T-helper 1 cell treated with Interleukin-12 subunit alpha and Interleukin-12 subunit beta and Interleukin-4 antibody, amounts not matched to agents 30 μg/mL and 1 μg/mL, for 36 hours (primary cell): ENCODE measurements at regions not wholly inside any gene's neighbourhood (a gene's known extent, or its start where the extent isn't known, plus 50 kb on each side); places are given as distances from the start of the nearest gene placed in this dataset.

Experiments
- H3K27ac Mint-ChIP-seq: one replicate; pipeline ENCODE4 v1.8.0; 2021; ENCODE audit warnings: mild to moderate bottlenecking, mixed read lengths
- H3K27me3 Mint-ChIP-seq: one replicate; pipeline ENCODE4 v1.8.0; 2021; ENCODE audit warnings: low read depth, mixed read lengths
- H3K36me3 Mint-ChIP-seq: one replicate; pipeline ENCODE4 v1.8.0; 2021; ENCODE audit warnings: low read depth, mixed read lengths
- H3K4me1 Mint-ChIP-seq: one replicate; pipeline ENCODE4 v1.8.0; 2021; ENCODE audit warnings: low read depth, mixed read lengths
- H3K4me3 Mint-ChIP-seq: one replicate; pipeline ENCODE4 v1.8.0; 2021; ENCODE audit warnings: mild to moderate bottlenecking, moderate library complexity, mixed read lengths
- H3K9me3 Mint-ChIP-seq: one replicate; pipeline ENCODE4 v1.8.0; 2021; ENCODE audit warnings: mixed read lengths

DNA sequence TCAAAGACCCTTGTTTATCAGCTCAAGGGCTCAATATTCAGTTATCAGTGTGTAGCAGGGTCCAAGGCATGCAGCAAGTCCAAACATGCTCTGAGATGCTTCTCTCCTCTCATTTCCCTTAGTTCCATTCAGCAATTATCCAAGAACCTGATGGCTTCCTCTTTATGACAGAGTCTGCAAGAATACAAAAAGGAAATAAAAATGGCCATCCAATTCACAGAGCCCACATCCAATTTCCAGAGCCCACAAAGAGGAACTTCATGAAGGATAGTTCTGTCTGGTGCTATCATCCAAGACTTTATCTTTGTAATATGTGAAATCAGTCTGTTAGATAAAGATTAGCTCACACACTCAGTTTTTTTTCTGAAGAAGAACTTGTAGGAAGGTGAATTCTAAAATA lies 217.2 kb downstream of the LACC1 start:
- H3K27ac Mint-ChIP-seq = no peak overlapping the region
- H3K4me1 Mint-ChIP-seq = no peaks in the 10 kb centered on the region
- peaks cover 18% of the 10 kb centered on the region for H3K27me3 Mint-ChIP-seq
- H3K4me3 Mint-ChIP-seq = no peak overlapping the region
- H3K9me3 Mint-ChIP-seq = peaks cover 2% of the 10 kb centered on the region
- H3K36me3 Mint-ChIP-seq = no peaks in the 10 kb centered on the region

DNA sequence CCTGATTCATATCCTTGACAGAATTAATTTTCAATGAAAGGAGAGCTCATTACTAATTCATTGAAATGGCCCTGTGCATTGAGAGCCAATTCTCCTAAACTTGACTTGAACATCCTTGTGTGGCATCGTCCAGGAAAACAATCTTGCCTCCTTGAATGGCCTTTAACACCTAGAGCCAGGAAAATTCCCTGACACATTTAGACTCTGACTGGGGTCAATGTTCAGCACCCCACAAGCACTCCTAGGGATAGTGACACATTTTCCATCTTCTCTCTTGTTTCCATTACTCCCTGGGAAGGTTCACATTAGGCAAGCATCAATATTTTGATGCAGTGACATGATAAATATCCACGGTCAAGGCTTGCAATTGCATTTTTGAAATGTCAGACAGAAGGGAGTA lies 218.9 kb downstream of the LACC1 start:
- Mint-ChIP-seq H3K27me3 (peaks cover 25% of the 10 kb centered on the region), H3K36me3 (no peaks in the 10 kb centered on the region), H3K27ac (no peak overlapping the region), H3K4me1 (no peaks in the 10 kb centered on the region), H3K9me3 (peaks cover 4% of the 10 kb centered on the region), H3K4me3 (no peak overlapping the region)

DNA sequence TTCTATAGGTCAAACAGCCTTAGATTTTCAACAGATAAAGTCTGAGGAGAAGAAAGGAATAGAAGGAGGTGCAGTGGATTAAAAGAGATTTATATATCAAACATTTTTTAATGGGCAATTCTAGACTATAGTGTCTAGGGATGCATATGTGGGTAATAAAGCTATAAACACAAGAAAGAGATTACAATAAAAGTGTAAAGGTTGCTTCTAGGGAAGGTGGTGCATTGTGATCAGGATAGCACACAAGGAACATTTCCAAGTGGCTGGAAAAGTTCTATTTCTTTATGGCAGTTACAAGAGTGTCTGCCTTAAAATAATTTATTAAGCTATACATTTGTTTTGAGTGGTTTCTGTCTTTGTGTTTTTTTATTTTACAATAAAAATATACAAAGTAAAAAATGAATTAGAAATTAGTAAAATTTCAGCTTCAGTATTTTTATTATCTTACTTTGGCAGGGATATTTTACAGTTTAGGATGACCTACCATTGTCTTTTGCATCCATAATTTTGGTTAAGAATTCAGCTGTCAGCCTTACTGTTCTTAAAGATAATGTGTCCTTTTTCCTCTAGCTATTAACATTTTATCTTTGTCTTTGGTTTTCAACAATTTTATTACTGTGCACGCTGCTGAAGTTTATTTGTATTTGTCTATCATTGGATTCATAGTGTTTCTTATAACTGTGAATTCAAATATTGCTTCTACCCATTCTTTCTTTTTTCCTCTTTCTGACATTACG lies 221.8 kb downstream of the LACC1 start:
- Mint-ChIP-seq H3K27me3 (peaks cover 31% of the 10 kb centered on the region), H3K36me3 (no peaks in the 10 kb centered on the region), H3K4me3 (no peak overlapping the region), H3K9me3 (peaks cover 4% of the 10 kb centered on the region), H3K4me1 (no peaks in the 10 kb centered on the region), H3K27ac (no peak overlapping the region)

DNA sequence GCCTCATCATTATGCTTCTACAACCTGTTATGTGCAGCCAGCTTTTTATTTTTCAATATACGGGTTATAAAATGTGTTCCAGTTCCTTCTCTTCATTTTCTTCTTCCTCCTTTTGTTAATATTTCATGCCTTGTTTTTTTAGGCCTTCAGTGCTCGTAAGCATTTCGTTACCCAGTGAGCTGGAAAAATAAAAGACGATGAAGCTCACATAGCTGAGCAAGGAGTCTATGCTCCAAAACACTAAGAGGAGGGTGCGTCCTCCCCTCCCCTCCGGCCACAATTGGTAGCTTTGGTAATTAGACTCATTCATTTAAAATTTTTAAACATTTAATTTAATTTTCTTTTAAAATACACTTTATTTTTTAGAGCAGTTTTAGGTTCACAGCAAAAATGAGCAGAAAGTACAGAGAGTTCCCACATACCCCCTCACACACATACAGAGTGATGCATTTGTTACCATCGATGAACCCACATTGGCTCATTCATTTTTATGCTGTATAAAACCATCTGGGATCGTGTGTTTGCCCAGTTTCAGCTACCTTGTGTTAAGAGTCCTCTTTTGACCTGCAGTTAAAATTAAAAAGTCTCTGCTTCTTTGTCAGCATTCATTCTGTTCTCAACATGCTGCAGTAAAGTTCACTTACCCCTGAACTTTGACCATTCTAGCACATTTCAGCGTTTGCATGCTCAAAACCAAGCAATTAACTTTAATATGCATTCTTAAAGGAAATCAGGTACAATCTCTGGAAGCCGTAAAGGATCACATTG lies 223.9 kb downstream of the LACC1 start:
- H3K4me1 Mint-ChIP-seq = no peaks in the 10 kb centered on the region
- H3K9me3 Mint-ChIP-seq = peaks cover 4% of the 10 kb centered on the region
- no peak overlapping the region for H3K27ac Mint-ChIP-seq
- peaks cover 30% of the 10 kb centered on the region for H3K27me3 Mint-ChIP-seq
- no peaks in the 10 kb centered on the region for H3K36me3 Mint-ChIP-seq
- H3K4me3 Mint-ChIP-seq = no peak overlapping the region

DNA sequence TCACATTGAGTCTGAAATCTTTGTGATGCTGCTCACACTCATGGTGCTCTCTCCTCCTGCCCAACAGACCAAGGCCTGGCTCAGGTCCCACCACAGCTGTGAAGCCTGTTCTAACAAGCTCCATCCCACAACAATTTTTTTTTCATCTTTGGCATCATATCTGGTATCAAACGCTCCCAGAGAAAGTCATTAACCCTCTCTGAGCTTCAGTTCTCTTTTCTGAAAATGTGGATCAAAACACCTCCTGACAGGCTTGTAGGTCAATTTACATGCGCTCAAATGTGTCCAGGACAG lies 224.4 kb downstream of the LACC1 start:
- H3K9me3 Mint-ChIP-seq = peaks cover 4% of the 10 kb centered on the region
- H3K4me1 Mint-ChIP-seq = no peaks in the 10 kb centered on the region
- H3K27me3 Mint-ChIP-seq = peaks cover 26% of the 10 kb centered on the region
- no peaks in the 10 kb centered on the region for H3K36me3 Mint-ChIP-seq
- H3K27ac Mint-ChIP-seq = no peak overlapping the region
- H3K4me3 Mint-ChIP-seq = no peak overlapping the region

DNA sequence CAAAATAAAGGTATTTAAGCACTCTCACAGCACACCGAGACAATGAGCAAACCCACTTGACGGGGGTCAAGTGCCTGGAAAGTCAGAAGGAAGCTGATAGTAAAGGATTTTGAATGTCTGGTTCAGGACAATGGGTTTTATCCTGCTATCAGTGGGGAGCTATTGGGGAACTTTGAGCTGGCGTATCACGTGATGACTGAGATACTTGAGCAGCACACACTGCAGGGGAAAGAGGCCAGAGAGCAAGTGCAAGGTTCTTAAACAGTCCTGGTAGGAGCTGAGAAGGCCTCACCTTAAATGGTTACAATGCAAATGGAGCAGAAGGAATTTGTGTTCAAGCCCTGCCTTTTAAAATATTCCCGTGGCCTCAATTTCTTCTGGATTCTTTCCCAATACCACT lies 225.3 kb downstream of the LACC1 start:
- no peaks in the 10 kb centered on the region for H3K4me1 Mint-ChIP-seq
- no peak overlapping the region for H3K4me3 Mint-ChIP-seq
- H3K36me3 Mint-ChIP-seq = no peaks in the 10 kb centered on the region
- H3K27ac Mint-ChIP-seq = no peak overlapping the region
- peaks cover 21% of the 10 kb centered on the region for H3K27me3 Mint-ChIP-seq
- H3K9me3 Mint-ChIP-seq = peaks cover 4% of the 10 kb centered on the region

DNA sequence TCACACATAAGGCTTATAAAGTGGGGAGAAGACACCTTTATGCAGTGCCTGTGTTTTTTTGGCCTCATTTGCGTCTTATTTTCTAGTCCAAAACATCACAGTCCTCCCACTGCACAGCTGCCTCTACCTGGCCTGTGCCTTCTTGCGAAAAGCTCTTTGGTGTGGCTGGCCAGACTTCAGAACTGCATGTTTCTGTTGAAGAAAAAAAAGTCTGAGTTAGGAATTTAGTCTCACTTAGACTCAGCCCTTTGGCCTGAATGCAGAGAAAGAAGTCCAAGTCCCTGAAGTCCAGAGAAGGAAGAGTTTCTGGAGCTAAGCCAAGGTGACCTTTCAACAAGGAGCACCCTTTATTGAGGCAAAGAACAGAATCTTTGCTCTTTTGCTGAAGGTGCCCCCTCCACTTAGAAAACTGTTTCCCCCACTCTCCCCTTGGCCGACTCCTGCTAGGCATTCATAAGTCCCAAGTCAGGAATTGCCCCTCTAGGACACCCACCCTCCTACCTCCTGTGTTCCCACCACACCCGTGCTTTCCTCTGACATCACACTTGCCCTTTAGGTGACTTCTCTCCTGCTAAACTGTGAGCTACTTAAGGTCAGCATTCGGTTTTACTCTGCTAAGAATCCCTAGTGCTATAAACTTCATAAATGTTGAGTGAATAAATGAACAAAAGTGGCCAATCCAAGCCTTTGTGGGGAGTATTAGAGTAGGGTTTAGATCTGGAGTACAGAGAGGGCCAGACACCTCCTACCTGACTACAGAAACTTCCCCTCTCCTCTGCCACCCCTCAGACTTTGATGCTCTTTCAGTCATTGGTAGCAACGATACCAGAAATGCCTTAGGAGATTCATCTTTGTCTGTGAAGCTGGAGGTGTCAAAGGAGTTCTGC lies 226.8 kb downstream of the LACC1 start:
- Mint-ChIP-seq H3K27ac (no peak overlapping the region), H3K4me3 (no peak overlapping the region), H3K9me3 (peaks cover 4% of the 10 kb centered on the region), H3K4me1 (no peaks in the 10 kb centered on the region), H3K27me3 (peaks cover 15% of the 10 kb centered on the region), H3K36me3 (no peaks in the 10 kb centered on the region)

DNA sequence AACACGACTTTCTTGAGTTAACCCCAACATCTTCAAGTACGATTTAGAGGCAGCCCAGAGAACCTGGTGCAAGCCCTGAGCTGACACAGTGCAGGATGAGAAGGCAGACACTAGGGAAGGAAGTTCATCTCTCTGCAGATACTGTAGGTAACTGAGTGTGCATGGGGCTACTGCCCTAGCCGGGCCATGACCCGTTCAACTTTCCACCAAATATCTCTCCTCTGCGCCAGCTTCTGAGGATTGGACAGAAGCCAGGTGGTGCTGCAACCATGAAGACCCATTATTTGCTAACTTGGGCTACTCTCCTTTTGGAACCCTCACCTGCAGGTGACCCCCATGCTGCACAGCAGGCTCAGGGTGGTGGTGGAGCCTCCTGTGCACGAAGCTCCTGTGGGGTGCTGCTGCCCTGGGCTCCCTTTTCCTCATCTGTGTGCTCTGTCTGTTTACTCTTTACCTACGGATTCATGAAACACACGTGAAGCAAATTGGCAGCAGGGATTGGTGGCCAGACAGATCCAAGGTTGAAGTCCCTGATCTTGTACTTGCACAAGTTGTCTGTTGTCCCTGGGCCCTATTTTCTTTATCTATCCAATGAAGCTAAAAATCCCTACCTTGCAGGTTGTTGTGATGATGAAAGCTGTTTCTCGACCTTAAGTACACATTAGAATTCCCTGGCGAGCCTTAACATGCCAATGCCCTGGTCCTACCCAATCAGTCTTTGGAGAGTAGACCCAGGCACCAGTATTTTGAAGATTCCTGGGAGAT lies 227.8 kb downstream of the LACC1 start:
- Mint-ChIP-seq H3K4me1 (no peaks in the 10 kb centered on the region), H3K36me3 (no peaks in the 10 kb centered on the region), H3K27me3 (peaks cover 11% of the 10 kb centered on the region), H3K27ac (no peak overlapping the region), H3K4me3 (no peak overlapping the region), H3K9me3 (no peaks in the 10 kb centered on the region)

DNA sequence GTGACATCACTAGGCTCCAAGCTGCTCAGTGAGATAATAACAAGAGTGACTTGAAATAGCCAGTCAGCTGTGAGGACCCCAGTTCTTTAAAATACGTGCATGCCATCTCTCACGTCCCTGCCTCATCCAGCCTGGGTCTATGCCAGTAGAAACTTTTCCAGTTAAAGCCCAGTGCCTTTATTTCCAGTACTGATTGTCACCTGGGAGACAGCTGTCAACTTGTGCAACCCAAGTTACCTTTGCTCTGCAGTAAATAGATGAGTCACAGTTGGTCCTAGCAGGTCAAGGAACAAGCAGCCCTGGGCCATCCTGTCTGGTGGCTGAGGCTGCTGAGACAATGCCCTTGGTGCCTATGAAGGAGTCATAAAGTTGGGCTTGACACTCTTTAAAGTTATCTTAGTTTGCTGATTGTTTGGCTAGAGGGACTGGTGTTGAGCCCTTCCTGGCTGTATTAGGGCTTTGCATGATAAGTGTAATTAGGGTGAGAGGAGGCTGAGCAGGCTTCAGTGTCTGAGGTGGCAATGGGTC lies 228.7 kb downstream of the LACC1 start:
- Mint-ChIP-seq H3K9me3 (no peaks in the 10 kb centered on the region), H3K4me1 (peaks cover 3% of the 10 kb centered on the region), H3K27ac (no peak overlapping the region), H3K36me3 (peaks cover 1% of the 10 kb centered on the region), H3K27me3 (peaks cover 8% of the 10 kb centered on the region), H3K4me3 (no peak overlapping the region)

DNA sequence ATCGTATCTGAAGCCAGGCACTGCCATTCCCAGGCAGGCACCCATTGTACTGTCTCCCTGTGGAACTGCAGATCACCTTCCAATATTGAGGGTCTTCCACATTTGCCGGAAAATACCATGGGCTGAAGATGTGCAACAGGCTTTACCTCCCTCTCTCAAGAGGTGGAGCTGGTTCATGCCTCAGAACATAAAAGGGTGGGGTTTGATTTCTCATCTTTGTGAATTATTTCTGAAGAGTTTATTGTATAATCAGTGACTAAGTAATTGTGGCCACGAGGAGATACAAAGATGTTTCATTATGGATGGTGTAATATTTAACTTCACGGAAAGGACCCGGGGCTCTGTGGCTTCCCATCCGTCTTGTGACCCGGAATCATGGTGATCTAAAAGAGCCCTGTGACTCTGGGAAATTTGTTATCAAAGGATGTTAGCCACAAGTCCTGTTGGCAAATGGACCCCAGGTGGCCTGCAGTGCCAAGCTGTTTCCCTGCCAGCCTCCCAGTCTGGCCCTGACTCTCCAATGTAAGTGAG lies 230.5 kb downstream of the LACC1 start:
- peaks cover 2% of the 10 kb centered on the region for H3K36me3 Mint-ChIP-seq
- no peak overlapping the region for H3K27ac Mint-ChIP-seq
- no peaks in the 10 kb centered on the region for H3K9me3 Mint-ChIP-seq

DNA sequence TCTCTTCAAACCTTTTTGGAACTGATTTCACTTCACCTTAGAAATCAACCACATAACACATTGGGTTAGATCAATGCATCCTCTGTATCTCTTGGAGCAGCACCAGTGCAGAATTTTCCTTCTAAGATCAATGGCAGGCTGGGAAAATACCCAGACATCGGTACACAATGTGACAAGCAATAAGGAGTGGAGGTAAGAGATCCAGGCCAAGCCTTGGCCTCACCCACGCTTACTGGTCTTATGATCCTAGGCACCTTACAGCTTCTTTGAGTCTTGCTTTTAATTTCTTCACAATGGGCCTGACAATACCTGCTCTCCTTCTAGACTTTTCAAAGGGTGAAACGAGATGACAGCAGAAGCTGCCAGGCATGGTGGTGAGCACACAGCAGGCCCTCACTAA lies 232.0 kb downstream of the LACC1 start:
- H3K4me1 Mint-ChIP-seq = peaks cover 3% of the 10 kb centered on the region
- H3K36me3 Mint-ChIP-seq = peaks cover 2% of the 10 kb centered on the region
- no peak overlapping the region for H3K4me3 Mint-ChIP-seq
- no peaks in the 10 kb centered on the region for H3K9me3 Mint-ChIP-seq
- no peak overlapping the region for H3K27ac Mint-ChIP-seq
- no peaks in the 10 kb centered on the region for H3K27me3 Mint-ChIP-seq

More for the DNA sequence above, 230.5 kb downstream of the LACC1 start:
- no peaks in the 10 kb centered on the region for H3K27me3 Mint-ChIP-seq
- H3K4me1 Mint-ChIP-seq = peaks cover 3% of the 10 kb centered on the region
- H3K4me3 Mint-ChIP-seq = no peak overlapping the region

DNA sequence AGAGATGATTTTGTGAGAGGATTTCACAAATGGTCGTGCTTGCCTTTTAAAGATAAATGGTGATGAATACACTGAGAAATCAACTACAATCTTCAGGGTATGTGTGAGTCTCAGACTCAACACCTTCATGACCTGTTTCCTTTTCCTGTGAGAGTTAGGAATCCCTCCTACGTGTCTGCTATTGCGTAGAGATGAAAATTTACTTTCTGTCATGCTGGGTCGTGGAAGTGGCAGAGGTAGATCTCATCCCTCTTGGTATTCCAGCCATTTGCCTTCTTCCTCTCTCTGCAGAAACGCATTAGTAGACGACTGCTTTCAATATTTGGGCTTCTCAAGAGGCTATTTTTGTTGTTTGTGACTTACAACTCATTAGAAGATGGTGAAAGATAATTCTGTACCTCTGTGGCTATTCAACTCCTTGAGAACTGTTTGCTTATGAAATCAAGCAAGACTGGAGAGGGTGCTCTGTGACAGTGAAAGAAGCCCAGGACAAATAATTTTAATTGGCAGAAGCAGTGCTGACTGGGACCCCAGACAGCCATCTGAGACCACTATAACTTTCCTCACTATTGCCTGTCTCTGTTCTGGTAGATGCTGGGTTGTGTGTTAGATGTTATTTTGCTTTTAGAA lies 233.1 kb downstream of the LACC1 start:
- no peak overlapping the region for H3K4me3 Mint-ChIP-seq
- peaks cover 2% of the 10 kb centered on the region for H3K36me3 Mint-ChIP-seq
- no peaks in the 10 kb centered on the region for H3K27me3 Mint-ChIP-seq
- no peak overlapping the region for H3K27ac Mint-ChIP-seq
- H3K4me1 Mint-ChIP-seq = peaks cover 7% of the 10 kb centered on the region
- H3K9me3 Mint-ChIP-seq = no peaks in the 10 kb centered on the region

DNA sequence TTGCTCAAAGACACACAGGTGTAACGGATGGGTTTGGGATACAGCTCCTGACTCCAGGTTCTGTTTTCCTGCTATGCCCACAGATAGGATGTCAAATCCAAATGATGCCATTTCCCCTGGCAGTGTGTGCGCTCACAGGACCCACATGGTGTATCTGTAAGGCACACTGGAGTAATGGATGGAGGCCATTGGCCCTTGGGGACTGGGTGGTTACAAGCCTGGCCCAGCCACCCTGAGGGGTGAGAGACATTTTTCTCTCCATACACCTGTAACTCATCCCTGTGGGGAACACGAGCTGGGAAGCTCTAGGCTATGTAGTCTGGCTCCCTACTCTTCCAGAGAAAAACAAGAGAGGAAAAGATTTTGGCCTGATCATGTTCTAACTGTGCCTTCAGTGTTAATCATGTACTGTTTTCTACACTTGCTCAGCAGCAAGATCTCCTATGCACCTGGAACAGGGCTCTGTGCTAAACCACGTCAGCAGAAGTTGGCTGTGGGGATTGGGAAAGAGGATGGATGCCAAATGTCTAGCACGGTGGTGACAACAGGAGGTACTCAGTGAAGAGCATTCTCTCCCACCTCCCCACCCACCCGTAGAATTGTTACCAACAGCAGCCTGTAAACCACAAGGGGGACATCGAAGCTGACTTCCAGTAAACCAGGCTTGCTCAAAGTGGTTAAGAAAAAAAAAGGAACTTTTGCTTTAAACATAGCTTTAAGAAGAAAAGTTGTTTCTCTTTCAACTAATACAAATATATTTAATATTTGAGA lies 237.0 kb downstream of the LACC1 start:
- no peak overlapping the region for H3K4me3 Mint-ChIP-seq
- no peak overlapping the region for H3K27ac Mint-ChIP-seq

More for the DNA sequence above, 237.0 kb downstream of the LACC1 start:
- Mint-ChIP-seq H3K36me3 (peaks cover 2% of the 10 kb centered on the region), H3K27me3 (no peaks in the 10 kb centered on the region), H3K9me3 (no peaks in the 10 kb centered on the region), H3K4me1 (peaks cover 7% of the 10 kb centered on the region)
